HL-60 (cell line): ENCODE measurements at regions not wholly inside any gene's neighbourhood (a gene's known extent, or its start where the extent isn't known, plus 50 kb on each side); places are given as distances from the start of the nearest gene placed in this dataset.

Experiments used
- GABPA ChIP-seq: IDR thresholded peaks from 2 replicates; pipeline ENCODE4 v1.6.1; 2012; ENCODE audit warnings: low read depth
- POLR2AphosphoS5 ChIP-seq: IDR thresholded peaks from 2 replicates; pipeline ENCODE4 v1.6.1; 2012; ENCODE audit warnings: low read depth
- SPI1 ChIP-seq: IDR thresholded peaks from 2 replicates; pipeline ENCODE4 v1.6.1; 2012; ENCODE audit warnings: low read depth, mild to moderate bottlenecking, borderline replicate concordance
- TF ChIP-seq, protein P1 (sequence below): IDR thresholded peaks from one replicate; pipeline ENCODE4 v1.5.1; 2011; ENCODE audit warnings: low read length, control low read depth, inconsistent platforms; ENCODE audit not compliant: insufficient read depth
- TF ChIP-seq, protein P2 (sequence below): IDR thresholded peaks from 2 replicates; pipeline ENCODE4 v1.6.1; 2012; ENCODE audit warnings: low read depth; ENCODE audit not compliant: insufficient replicate concordance

DNA sequence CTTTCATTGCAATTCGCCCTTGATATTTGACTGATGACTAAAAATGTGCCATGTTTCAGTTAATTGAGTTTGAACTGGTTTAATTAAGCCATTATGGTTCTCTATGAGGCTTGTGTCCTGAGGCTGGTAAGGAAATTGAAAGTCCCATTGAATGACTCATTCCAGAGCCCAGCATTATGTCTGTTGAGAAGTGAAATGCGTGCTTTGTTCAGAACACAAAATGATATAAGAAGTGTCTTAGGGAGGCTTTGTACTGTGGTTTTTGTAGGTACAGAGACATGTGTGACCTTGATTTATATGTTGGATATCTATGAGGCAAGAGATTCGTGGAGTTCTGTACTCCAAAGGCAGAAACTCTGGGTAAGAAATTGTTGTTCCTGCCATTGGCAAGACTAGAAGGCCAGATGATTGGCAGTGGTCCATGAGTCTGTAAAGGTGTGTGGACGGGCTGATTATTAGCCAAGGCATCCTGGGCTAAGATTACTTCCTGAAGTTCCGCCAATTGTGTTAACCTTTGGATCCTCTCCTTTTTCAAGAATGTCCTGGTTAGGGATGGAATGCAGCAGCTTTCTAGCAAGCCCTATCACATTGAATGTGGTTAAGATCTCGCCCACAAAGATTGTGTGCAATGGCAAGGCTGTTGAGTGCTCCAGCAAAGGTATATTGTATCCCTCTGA lies 103.7 kb downstream of the NPIPB5 start:
- TF ChIP-seq, protein P1, sequence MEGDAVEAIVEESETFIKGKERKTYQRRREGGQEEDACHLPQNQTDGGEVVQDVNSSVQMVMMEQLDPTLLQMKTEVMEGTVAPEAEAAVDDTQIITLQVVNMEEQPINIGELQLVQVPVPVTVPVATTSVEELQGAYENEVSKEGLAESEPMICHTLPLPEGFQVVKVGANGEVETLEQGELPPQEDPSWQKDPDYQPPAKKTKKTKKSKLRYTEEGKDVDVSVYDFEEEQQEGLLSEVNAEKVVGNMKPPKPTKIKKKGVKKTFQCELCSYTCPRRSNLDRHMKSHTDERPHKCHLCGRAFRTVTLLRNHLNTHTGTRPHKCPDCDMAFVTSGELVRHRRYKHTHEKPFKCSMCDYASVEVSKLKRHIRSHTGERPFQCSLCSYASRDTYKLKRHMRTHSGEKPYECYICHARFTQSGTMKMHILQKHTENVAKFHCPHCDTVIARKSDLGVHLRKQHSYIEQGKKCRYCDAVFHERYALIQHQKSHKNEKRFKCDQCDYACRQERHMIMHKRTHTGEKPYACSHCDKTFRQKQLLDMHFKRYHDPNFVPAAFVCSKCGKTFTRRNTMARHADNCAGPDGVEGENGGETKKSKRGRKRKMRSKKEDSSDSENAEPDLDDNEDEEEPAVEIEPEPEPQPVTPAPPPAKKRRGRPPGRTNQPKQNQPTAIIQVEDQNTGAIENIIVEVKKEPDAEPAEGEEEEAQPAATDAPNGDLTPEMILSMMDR = no peak
- TF ChIP-seq POLR2AphosphoS5 (no peak), SPI1 (no peak), GABPA (no peak)
- TF ChIP-seq, protein P2, sequence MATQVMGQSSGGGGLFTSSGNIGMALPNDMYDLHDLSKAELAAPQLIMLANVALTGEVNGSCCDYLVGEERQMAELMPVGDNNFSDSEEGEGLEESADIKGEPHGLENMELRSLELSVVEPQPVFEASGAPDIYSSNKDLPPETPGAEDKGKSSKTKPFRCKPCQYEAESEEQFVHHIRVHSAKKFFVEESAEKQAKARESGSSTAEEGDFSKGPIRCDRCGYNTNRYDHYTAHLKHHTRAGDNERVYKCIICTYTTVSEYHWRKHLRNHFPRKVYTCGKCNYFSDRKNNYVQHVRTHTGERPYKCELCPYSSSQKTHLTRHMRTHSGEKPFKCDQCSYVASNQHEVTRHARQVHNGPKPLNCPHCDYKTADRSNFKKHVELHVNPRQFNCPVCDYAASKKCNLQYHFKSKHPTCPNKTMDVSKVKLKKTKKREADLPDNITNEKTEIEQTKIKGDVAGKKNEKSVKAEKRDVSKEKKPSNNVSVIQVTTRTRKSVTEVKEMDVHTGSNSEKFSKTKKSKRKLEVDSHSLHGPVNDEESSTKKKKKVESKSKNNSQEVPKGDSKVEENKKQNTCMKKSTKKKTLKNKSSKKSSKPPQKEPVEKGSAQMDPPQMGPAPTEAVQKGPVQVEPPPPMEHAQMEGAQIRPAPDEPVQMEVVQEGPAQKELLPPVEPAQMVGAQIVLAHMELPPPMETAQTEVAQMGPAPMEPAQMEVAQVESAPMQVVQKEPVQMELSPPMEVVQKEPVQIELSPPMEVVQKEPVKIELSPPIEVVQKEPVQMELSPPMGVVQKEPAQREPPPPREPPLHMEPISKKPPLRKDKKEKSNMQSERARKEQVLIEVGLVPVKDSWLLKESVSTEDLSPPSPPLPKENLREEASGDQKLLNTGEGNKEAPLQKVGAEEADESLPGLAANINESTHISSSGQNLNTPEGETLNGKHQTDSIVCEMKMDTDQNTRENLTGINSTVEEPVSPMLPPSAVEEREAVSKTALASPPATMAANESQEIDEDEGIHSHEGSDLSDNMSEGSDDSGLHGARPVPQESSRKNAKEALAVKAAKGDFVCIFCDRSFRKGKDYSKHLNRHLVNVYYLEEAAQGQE = no peak
